Stimulated activated memory B cell treated with anti-CD40 and anti-IgM and Interleukin-4, amounts not matched to agents 10 μg/mL and 1 μg/mL and 100 μg/mL, for 72 hours (primary cell): ENCODE measurements at regions not wholly inside any gene's neighbourhood (a gene's known extent, or its start where the extent isn't known, plus 50 kb on each side); places are given as distances from the start of the nearest gene placed in this dataset.

Experiments
- ATAC-seq: fragments of 150-1000 bp; cut with Tn5 transposase; 2 replicates; pipeline ENCODE4 v1.10.0; 2021
- H3K27ac Mint-ChIP-seq: one replicate; pipeline ENCODE4 v1.8.0; 2022; ENCODE audit warnings: mild to moderate bottlenecking, mixed read lengths
- H3K27me3 Mint-ChIP-seq: one replicate; pipeline ENCODE4 v1.8.0; 2022; ENCODE audit warnings: mixed read lengths
- H3K36me3 Mint-ChIP-seq: one replicate; pipeline ENCODE4 v1.8.0; 2022; ENCODE audit warnings: mixed read lengths
- H3K4me1 Mint-ChIP-seq: one replicate; pipeline ENCODE4 v1.8.0; 2022; ENCODE audit warnings: mixed read lengths
- H3K4me3 Mint-ChIP-seq: one replicate; pipeline ENCODE4 v1.8.0; 2022; ENCODE audit warnings: mild to moderate bottlenecking, moderate library complexity, mixed read lengths
- H3K9me3 Mint-ChIP-seq: one replicate; pipeline ENCODE4 v1.8.0; 2022; ENCODE audit warnings: mixed read lengths

DNA sequence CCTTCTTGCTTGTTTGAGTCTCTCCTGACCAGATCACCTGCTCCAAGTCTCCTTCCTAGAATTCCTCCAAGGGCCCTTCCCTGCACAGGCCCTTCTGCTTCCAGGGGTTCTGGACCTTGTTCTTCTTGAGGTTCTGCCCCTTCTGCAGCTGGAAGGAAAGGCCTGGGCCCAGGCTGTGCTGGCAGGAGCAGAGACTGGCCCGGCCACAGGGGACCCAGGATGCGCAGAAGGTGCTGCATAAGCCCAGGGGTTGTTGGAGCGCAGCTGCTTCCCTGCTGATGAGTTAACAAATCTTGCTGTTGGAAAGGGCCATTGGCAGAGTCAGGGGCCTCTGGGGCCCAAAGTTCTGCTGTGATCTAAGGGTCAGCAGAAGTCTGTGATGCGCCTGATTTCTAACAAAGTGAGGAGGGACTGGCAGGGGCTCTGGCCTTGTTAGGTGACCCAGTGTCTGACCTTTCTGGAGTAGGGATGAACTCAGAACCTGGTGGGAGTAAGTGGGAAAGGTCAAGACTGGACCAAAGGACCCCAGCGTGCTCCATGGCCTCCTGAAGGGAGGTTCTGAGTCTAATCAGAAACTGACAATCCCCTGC lies 509.8 kb downstream of the PTPRU start:
- Mint-ChIP-seq H3K27me3 (peaks cover 31% of the 10 kb centered on the region), H3K4me1 (no peaks in the 10 kb centered on the region), H3K9me3 (no peaks in the 10 kb centered on the region), H3K4me3 (no peak overlapping the region), H3K27ac (no peak overlapping the region), H3K36me3 (no peaks in the 10 kb centered on the region)
- ATAC-seq, result no peak

GRCh38 chr1:29744684-29745490 lies 508.6 kb downstream of the PTPRU start:
- Mint-ChIP-seq H3K36me3 (no peaks in the 10 kb centered on the region), H3K4me3 (no peak overlapping the region), H3K9me3 (no peaks in the 10 kb centered on the region), H3K27me3 (peaks cover 27% of the 10 kb centered on the region), H3K27ac (no peak overlapping the region), H3K4me1 (no peaks in the 10 kb centered on the region)
- ATAC-seq, result peak; percentile 5

DNA sequence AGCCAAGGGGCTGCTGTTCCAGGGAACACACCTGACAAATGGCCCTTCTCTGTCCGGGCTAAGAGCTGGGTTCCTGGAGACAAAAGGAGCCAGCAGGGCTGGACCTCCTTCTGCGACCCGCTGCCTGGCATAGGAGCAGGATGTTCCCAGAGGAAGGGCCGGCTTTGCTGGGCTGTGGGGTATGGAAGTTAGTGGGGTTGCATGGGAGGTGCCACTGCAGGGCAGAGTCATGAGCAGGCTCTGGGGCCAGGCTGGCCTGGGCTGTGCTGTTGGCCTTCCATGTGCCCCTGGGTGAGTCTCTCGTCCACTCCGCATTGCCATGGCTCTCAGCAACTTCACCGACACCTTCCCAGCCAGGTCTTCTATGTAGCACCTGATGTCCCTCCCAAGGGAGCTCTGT lies 507.6 kb downstream of the PTPRU start:
- peaks cover 27% of the 10 kb centered on the region for H3K27me3 Mint-ChIP-seq
- H3K36me3 Mint-ChIP-seq, result no peaks in the 10 kb centered on the region
- no peak overlapping the region for H3K4me3 Mint-ChIP-seq
- H3K27ac Mint-ChIP-seq, result no peak overlapping the region
- H3K4me1 Mint-ChIP-seq, result no peaks in the 10 kb centered on the region
- H3K9me3 Mint-ChIP-seq, result no peaks in the 10 kb centered on the region
- no peak for ATAC-seq

- H3K36me3 Mint-ChIP-seq, result no peaks in the 10 kb centered on the region
- H3K27me3 Mint-ChIP-seq, result peaks cover 27% of the 10 kb centered on the region
- H3K4me3 Mint-ChIP-seq, result no peak overlapping the region
- no peak overlapping the region for H3K27ac Mint-ChIP-seq
- no peak for ATAC-seq
- H3K4me1 Mint-ChIP-seq, result no peaks in the 10 kb centered on the region
- no peaks in the 10 kb centered on the region for H3K9me3 Mint-ChIP-seq
Observed at GRCh38 chr1:29743264-29743663, 506.9 kb downstream of the PTPRU start.

GRCh38 chr1:29739176-29739575 lies 502.9 kb downstream of the PTPRU start:
- no peak overlapping the region for H3K27ac Mint-ChIP-seq
- no peaks in the 10 kb centered on the region for H3K4me1 Mint-ChIP-seq
- H3K36me3 Mint-ChIP-seq, result no peaks in the 10 kb centered on the region
- no peak overlapping the region for H3K4me3 Mint-ChIP-seq
- no peaks in the 10 kb centered on the region for H3K9me3 Mint-ChIP-seq
- no peak for ATAC-seq
- peaks cover 19% of the 10 kb centered on the region for H3K27me3 Mint-ChIP-seq

- no peak overlapping the region for H3K4me3 Mint-ChIP-seq
- H3K27me3 Mint-ChIP-seq, result peaks cover 29% of the 10 kb centered on the region
- H3K36me3 Mint-ChIP-seq, result no peaks in the 10 kb centered on the region
- no peak overlapping the region for H3K27ac Mint-ChIP-seq
- H3K9me3 Mint-ChIP-seq, result no peaks in the 10 kb centered on the region
- no peak for ATAC-seq
- H3K4me1 Mint-ChIP-seq, result no peaks in the 10 kb centered on the region
Observed at GRCh38 chr1:29736582-29737188, 500.4 kb downstream of the PTPRU start.

DNA sequence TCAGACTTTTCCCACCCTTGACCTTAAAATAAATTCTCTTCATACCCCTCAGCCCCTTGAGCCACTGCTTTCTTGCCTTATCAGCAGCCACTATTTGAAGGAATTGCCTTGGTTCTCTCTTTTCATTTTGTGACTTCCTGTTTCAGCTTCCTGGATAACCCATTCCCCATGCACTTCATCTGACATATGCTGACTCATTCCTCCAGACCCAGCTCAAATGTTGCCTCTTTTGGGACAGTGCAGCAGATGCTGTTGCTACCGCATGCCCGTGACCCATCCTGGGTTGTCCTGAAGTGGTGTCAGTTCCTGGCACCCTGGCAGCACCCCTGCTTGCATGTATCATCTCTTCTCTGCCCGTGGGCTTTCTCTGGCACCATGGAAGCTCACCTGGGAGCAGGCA lies 496.1 kb downstream of the PTPRU start:
- Mint-ChIP-seq H3K27me3 (peaks cover 15% of the 10 kb centered on the region), H3K36me3 (no peaks in the 10 kb centered on the region), H3K27ac (no peak overlapping the region), H3K9me3 (no peaks in the 10 kb centered on the region), H3K4me3 (no peak overlapping the region), H3K4me1 (no peaks in the 10 kb centered on the region)
- ATAC-seq, result no peak

DNA sequence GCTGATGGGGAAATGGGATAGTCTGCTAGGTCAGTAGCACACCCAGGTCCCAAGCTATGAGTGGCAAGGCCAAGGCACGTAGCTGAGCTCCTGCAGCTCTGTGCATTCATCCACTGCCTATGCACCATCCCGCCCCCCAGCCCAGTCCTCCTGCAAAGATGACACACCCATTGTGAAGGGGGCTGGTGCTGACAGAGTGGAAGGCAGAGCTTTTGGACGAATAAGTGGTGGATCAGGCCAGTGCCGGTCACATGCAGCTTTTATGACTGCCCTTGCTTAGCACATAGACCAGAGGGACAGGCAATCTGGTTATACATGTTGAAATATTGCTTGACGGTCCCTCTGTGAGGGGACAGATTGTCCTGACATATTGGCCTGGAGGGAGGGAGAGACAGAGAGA lies 494.3 kb downstream of the PTPRU start:
- ATAC-seq, result no peak
- Mint-ChIP-seq H3K36me3 (no peaks in the 10 kb centered on the region), H3K4me1 (no peaks in the 10 kb centered on the region), H3K4me3 (no peak overlapping the region), H3K27ac (no peak overlapping the region), H3K27me3 (peaks cover 24% of the 10 kb centered on the region), H3K9me3 (no peaks in the 10 kb centered on the region)

DNA sequence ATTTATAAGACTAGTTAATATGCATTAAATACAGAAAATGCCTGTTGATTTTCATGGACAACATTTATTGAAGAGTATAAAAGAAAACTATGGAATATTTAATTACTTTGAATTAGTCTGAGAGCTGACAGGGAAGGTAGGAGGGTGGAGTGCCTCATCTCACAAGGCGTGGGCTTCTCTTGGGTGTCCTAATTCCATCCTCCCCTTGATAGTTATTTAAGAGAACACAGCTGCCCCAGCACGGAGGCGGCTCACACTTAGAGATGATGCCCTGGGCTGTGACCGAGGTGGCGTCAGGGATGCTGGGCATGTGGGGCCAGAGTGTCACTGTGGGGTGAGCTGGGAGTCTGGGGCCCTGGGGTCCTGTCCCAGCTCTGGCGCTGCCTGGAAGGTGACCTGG lies 493.0 kb downstream of the PTPRU start:
- Mint-ChIP-seq H3K27ac (no peak overlapping the region), H3K27me3 (peaks cover 24% of the 10 kb centered on the region)

DNA sequence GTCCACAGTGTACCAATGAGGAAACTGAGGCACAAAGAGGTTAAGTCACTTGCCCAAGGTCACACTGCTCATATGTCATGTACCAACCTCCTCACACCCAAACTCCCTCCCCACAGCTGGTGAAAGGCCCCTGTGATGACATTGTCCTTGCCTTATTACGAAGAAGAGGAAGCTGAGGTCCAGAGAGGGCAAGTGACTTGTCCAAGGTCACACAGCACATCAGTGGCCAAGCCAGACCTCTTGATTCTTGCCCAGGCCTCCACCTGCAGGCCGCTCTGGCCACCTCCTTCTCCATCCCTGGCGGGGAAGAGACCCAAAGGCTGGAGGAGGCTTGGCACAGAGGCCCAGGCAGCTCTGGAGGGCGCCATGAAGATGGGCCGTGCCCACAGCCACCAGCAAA lies 492.4 kb downstream of the PTPRU start:
- H3K27ac Mint-ChIP-seq, result no peak overlapping the region
- no peaks in the 10 kb centered on the region for H3K36me3 Mint-ChIP-seq
- H3K27me3 Mint-ChIP-seq, result peaks cover 24% of the 10 kb centered on the region
- ATAC-seq, result no peak
- H3K9me3 Mint-ChIP-seq, result peaks cover 5% of the 10 kb centered on the region
- H3K4me3 Mint-ChIP-seq, result no peak overlapping the region
- no peaks in the 10 kb centered on the region for H3K4me1 Mint-ChIP-seq

More for the DNA sequence above, 493.0 kb downstream of the PTPRU start:
- ATAC-seq, result no peak
- H3K36me3 Mint-ChIP-seq, result no peaks in the 10 kb centered on the region
- H3K4me3 Mint-ChIP-seq, result no peak overlapping the region
- no peaks in the 10 kb centered on the region for H3K4me1 Mint-ChIP-seq
- peaks cover 2% of the 10 kb centered on the region for H3K9me3 Mint-ChIP-seq

DNA sequence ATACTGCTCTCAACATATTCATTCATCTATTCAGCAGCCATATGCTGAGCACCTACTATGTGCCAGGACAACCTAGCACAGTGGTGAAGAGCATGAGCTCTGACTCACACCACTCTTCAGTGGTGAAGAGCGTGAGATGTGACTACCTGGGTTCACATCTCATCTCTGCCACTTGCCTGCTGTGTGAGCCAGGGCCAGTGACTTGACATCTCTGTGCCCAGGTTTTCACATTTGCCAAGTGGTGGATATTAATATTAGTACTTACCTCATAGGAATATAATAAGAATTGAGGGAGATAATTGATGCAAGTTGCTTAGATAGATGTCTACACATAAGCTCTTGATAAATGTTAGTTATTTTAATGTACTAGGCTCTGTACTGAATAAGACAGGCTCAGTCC lies 488.9 kb downstream of the PTPRU start:
- peaks cover 17% of the 10 kb centered on the region for H3K9me3 Mint-ChIP-seq
- H3K4me3 Mint-ChIP-seq, result no peak overlapping the region
- H3K27ac Mint-ChIP-seq, result no peak overlapping the region
- ATAC-seq, result no peak
- no peaks in the 10 kb centered on the region for H3K36me3 Mint-ChIP-seq
- H3K27me3 Mint-ChIP-seq, result peaks cover 29% of the 10 kb centered on the region
- H3K4me1 Mint-ChIP-seq, result no peaks in the 10 kb centered on the region

DNA sequence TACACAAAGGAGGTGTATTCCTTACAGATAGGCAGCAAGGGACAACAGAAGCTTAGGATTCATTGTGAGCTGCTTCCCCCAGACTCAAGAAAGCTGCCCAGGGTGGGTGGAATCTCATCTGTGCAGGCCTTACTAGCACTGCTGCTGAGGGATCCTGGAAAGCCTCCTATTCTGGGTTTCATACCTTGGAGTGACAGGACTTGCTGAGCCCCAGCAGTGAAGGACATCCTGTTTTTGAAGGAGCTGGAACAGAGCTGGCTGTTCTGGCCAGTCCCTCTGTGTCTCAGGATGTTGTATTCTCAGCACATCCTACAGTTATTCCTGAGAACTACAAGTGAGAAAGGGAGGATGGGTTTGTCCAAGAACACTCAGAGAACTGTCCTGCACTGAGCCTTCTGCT lies 486.3 kb downstream of the PTPRU start:
- H3K4me1 Mint-ChIP-seq, result no peaks in the 10 kb centered on the region
- no peak overlapping the region for H3K27ac Mint-ChIP-seq
- H3K36me3 Mint-ChIP-seq, result no peaks in the 10 kb centered on the region
- H3K9me3 Mint-ChIP-seq, result peaks cover 26% of the 10 kb centered on the region
- no peak for ATAC-seq
- peaks cover 35% of the 10 kb centered on the region for H3K27me3 Mint-ChIP-seq
- H3K4me3 Mint-ChIP-seq, result no peak overlapping the region

GRCh38 chr1:29719253-29719652 lies 482.9 kb downstream of the PTPRU start:
- ATAC-seq, result no peak
- Mint-ChIP-seq H3K4me3 (no peak overlapping the region), H3K36me3 (no peaks in the 10 kb centered on the region), H3K27ac (no peak overlapping the region), H3K27me3 (peaks cover 20% of the 10 kb centered on the region), H3K4me1 (no peaks in the 10 kb centered on the region), H3K9me3 (peaks cover 24% of the 10 kb centered on the region)

GRCh38 chr1:29718791-29719190 lies 482.5 kb downstream of the PTPRU start:
- Mint-ChIP-seq H3K9me3 (peaks cover 21% of the 10 kb centered on the region), H3K4me3 (no peak overlapping the region), H3K27me3 (peaks cover 20% of the 10 kb centered on the region), H3K36me3 (no peaks in the 10 kb centered on the region), H3K4me1 (no peaks in the 10 kb centered on the region), H3K27ac (no peak overlapping the region)
- no peak for ATAC-seq

- no peak overlapping the region for H3K27ac Mint-ChIP-seq
- no peak overlapping the region for H3K4me3 Mint-ChIP-seq
- H3K36me3 Mint-ChIP-seq, result no peaks in the 10 kb centered on the region
- H3K4me1 Mint-ChIP-seq, result no peaks in the 10 kb centered on the region
- H3K9me3 Mint-ChIP-seq, result peaks cover 11% of the 10 kb centered on the region
- ATAC-seq, result no peak
- H3K27me3 Mint-ChIP-seq, result peaks cover 27% of the 10 kb centered on the region
Observed at GRCh38 chr1:29716306-29716705, 480.0 kb downstream of the PTPRU start.

DNA sequence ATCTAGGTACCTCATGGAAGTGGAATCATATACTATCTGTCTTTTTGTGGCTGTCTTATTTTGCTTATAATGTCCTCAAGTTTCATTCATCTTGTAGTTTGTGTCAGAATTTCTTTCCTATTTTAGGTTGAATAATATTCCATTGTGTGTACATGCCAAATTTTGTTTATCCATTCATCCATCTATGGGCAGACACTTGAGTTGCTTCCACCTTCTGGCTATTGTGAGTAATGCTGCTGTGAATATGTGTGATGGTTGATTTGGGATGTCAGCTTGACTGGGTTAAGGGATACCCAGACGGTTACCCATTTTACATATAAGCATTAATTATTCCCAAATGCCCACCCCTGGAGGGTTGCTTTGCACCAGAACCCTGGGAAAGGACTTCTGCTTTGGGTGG lies 477.5 kb downstream of the PTPRU start:
- Mint-ChIP-seq H3K4me1 (no peaks in the 10 kb centered on the region), H3K27me3 (peaks cover 11% of the 10 kb centered on the region), H3K4me3 (no peak overlapping the region), H3K9me3 (peaks cover 3% of the 10 kb centered on the region), H3K36me3 (no peaks in the 10 kb centered on the region), H3K27ac (no peak overlapping the region)
- ATAC-seq, result no peak
